ENCODE measurements at regions not wholly inside any gene's neighbourhood (a gene's known extent, or its start where the extent isn't known, plus 50 kb on each side); places are given as distances from the start of the nearest gene placed in this dataset.
"Not testable (repeated sequence)": the region's sequence is repeated elsewhere in the genome, so short reads cannot be mapped to it uniquely, and the experiment has no call there.

DNA sequence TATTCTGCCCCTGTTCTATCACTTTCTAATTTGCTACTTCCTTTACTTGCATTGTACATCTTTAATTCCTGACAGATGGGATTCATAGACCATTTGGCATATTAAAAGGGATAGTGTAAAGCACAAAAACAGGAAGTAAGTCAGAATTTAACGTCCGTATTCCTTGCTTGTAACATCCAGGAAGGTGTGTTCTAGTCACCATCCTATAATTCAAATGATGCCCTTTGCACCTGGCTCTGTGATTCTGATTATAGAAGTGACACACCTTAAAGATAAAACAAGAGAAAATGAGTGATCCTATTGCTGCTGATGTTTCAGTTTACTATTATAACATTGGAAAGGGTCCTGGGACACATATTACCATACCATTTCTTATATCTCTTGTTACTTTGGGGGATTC is 238.7 kb upstream of the NR3C2 start:
- no peak overlapping the region for H3K27ac Mint-ChIP-seq
- no peak overlapping the region for H3K4me3 Mint-ChIP-seq
- no peaks in the 10 kb centered on the region for H3K27me3 Mint-ChIP-seq
- H3K4me1 Mint-ChIP-seq, result no peaks in the 10 kb centered on the region
- ATAC-seq, result no peak
- H3K9me3 Mint-ChIP-seq, result no peaks in the 10 kb centered on the region
- no peaks in the 10 kb centered on the region for H3K36me3 Mint-ChIP-seq

DNA sequence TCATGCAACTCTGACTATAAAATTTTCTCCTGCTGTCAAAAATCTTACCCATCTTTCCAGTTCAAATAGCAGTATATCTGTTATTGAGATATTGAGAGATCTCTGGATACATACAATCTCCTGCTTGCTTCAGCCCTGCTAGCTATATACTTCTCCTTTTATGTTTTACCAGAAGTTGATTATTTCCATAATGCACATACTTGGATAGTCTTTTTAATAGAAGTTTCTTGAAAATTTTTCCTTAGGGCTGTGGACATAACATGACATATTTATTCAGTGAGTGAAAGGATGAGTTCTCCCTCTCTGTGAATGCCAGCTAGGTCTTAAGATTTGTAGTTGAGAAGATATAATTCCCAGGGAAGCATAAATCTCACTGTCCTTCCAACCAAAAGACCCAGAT is 234.1 kb upstream of the NR3C2 start:
- no peaks in the 10 kb centered on the region for H3K9me3 Mint-ChIP-seq
- no peak overlapping the region for H3K27ac Mint-ChIP-seq
- H3K36me3 Mint-ChIP-seq, result no peaks in the 10 kb centered on the region
- H3K4me1 Mint-ChIP-seq, result no peaks in the 10 kb centered on the region
- no peak for ATAC-seq
- no peaks in the 10 kb centered on the region for H3K27me3 Mint-ChIP-seq
- no peak overlapping the region for H3K4me3 Mint-ChIP-seq

DNA sequence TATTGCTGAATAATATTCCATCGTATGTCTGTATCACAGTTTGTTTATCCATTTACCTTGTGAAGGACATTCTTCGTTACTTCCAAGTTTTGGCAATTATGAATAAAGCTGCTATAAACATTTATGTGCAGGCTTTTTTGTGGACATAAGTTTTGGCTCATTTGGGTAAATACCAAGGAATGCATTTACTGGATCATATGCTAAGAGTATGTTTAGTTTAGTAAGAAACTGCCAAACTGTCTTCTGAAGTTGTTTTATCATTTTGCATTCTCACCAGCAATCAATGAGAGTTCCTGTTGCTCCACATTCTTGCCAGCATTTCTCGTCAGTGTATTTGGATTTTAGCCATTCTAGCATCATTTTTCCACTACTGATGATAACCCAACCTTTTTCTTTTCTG is 232.7 kb upstream of the NR3C2 start:
- no peak for ATAC-seq
- H3K27me3 Mint-ChIP-seq, result no peaks in the 10 kb centered on the region
- no peaks in the 10 kb centered on the region for H3K36me3 Mint-ChIP-seq
- H3K9me3 Mint-ChIP-seq, result no peaks in the 10 kb centered on the region
- no peak overlapping the region for H3K4me3 Mint-ChIP-seq
- H3K4me1 Mint-ChIP-seq, result no peaks in the 10 kb centered on the region
- H3K27ac Mint-ChIP-seq, result no peak overlapping the region

DNA sequence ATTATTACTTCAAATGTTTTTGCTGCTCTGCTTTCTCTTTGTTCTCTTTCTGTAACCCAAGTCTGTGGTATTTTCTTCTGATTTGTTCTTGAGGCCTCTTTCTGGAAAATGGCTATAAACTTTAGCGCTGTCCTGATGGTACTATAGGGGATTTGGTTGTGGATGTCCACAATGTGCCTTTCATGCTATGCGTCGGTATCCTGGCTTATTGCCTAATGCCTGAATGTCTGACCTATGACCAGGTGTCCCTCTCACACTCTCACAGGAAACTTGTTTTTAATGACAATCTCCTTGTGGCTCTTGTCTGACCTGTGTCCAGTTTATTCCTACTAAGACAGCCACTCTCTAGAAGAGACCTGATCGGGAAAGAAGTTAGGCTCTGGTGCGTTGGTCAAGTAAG is 222.4 kb upstream of the NR3C2 start:
- Mint-ChIP-seq H3K27ac (no peak overlapping the region), H3K27me3 (no peaks in the 10 kb centered on the region), H3K4me1 (no peaks in the 10 kb centered on the region), H3K36me3 (no peaks in the 10 kb centered on the region), H3K9me3 (peaks cover 5% of the 10 kb centered on the region), H3K4me3 (no peak overlapping the region)
- ATAC-seq, result no peak

DNA sequence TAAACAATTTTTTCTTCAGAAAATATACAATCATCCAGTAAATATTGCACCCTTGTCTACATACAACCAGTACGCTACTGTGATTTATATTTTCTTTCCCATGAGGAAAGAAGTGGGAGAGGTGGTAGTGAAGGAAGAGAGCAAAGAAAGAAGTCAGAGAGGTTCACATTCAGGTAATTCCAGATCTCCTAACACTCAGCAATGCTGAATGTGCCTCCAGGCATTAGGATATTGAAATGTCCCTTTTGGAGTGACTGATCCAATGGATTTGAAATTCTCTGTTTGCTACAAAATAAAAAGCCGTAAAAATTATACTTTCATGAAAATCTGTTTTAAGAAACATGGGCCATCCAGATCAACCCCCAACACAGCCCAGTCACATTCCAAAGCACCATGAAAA is 211.9 kb upstream of the NR3C2 start:
- H3K9me3 Mint-ChIP-seq, result no peaks in the 10 kb centered on the region
- H3K27ac Mint-ChIP-seq, result no peak overlapping the region
- no peaks in the 10 kb centered on the region for H3K4me1 Mint-ChIP-seq
- no peaks in the 10 kb centered on the region for H3K27me3 Mint-ChIP-seq
- no peak overlapping the region for H3K4me3 Mint-ChIP-seq
- no peaks in the 10 kb centered on the region for H3K36me3 Mint-ChIP-seq
- ATAC-seq, result no peak

DNA sequence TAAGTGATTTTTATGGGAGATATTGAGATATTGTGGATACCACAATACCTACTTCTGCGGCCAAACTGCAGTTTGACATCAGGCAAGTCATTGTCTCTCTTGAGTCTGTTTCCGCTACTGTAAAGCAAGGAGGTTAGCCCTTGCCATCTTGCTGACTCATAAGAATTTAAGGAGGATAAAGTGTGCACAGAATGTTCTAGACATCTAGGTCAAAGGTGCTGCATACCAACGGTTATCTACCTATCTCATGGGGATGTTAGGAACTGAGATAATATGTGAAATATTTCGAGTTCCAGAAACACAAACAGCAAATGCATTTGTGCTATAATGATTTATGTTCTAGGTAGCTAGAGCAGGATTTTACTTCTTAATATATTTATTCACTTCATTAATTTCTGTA is 211.5 kb upstream of the NR3C2 start:
- Mint-ChIP-seq H3K36me3 (no peaks in the 10 kb centered on the region), H3K27ac (no peak overlapping the region), H3K27me3 (no peaks in the 10 kb centered on the region), H3K9me3 (no peaks in the 10 kb centered on the region), H3K4me1 (no peaks in the 10 kb centered on the region), H3K4me3 (no peak overlapping the region)
- no peak for ATAC-seq

DNA sequence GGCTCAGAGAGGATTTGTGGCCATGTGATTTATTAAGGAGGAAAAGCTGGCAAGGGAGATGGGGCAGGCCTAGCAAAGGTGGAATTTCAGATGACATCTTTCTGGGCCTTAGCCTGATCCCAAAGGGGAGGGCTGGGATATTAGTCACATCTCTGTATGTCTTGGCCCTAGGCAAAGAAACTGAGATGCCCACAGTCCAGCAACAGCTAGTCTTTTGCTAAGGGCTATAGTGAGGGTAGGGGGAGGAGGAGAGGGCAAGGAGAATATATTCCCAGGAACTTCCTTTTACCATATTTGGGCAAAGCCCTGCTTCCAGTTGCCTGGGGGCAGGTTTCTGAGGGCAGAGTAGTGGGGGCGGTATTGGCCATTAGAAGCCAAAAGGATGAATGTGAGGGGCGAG is 209.8 kb upstream of the NR3C2 start:
- Mint-ChIP-seq H3K9me3 (no peaks in the 10 kb centered on the region), H3K27me3 (no peaks in the 10 kb centered on the region), H3K4me1 (no peaks in the 10 kb centered on the region), H3K27ac (no peak overlapping the region), H3K36me3 (no peaks in the 10 kb centered on the region), H3K4me3 (no peak overlapping the region)
- ATAC-seq, result peak; percentile 32

DNA sequence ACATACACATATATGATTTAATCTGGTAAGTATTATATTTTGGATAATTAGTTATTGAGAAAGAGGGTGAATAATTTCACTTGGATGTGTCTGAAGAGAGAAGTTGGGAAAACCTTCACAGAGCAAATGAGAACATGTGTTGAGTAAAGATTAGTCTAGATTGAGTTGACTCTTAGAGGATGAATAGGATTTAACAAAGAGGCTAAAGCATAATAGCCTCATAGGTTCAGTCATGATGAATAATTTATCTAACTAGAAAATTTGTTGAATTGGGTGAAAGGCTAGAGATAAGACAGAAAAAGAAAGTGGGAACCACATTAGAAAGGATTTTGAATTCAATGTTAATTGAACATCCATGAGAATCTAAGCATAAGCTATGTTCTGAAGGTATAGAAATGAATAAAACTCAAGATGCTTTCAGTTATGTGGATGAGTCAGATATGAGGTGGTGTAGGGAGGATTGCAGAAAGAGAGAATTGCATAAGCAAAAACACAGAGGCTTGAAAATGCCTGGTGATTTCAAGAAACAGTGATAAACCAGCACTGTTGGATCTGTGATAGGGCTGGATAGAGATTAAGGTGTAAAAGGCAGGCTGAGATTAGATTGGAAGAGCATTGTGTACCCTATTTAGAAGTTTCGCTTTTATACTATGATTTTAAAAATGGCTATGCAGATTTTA is 207.6 kb upstream of the NR3C2 start:
- Mint-ChIP-seq H3K27me3 (no peaks in the 10 kb centered on the region), H3K9me3 (no peaks in the 10 kb centered on the region), H3K4me1 (no peaks in the 10 kb centered on the region), H3K36me3 (no peaks in the 10 kb centered on the region), H3K27ac (no peak overlapping the region), H3K4me3 (no peak overlapping the region)
- ATAC-seq, result no peak

DNA sequence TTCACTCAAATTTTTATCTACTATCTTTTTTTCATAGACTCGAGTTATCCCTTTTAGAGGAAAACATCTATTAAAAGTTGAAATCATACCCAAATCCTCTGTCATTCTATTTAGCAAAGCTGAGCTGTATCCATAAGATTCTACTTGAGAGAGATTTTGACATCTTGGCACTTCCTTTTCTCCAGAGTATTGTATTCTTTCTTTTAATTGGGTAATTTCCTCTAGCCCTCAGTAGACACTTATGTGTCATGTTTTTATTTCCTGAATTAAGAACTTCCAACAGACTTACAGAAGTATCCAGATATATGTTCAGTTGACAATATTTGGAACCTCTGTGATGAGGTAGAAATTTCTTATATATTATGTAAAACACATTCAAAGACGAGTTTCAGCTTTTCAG is 201.6 kb upstream of the NR3C2 start:
- Mint-ChIP-seq H3K27ac (no peak overlapping the region), H3K27me3 (no peaks in the 10 kb centered on the region), H3K9me3 (peaks cover 5% of the 10 kb centered on the region), H3K4me3 (no peak overlapping the region), H3K36me3 (no peaks in the 10 kb centered on the region), H3K4me1 (no peaks in the 10 kb centered on the region)
- no peak for ATAC-seq

DNA sequence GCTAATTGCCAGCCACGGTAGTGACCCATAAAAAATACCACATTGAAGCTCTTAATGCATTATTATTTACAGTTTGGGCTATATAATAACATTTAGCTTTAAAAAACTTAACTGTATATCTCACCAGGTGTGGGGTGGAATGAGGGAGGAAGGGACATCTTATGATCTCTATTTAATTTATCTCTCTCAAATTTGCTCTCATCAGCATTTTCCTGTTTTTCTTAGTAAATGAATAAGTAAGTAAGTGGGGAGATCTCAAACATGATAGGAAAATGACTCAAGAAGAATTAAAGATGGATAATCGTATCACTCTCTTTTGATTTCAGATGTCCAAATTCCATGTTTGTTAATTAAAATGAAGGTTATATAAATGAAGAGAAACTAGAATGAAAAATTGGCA is 200.7 kb upstream of the NR3C2 start:
- Mint-ChIP-seq H3K27me3 (no peaks in the 10 kb centered on the region), H3K9me3 (peaks cover 8% of the 10 kb centered on the region), H3K4me1 (no peaks in the 10 kb centered on the region), H3K4me3 (no peak overlapping the region), H3K27ac (no peak overlapping the region), H3K36me3 (no peaks in the 10 kb centered on the region)
- no peak for ATAC-seq

DNA sequence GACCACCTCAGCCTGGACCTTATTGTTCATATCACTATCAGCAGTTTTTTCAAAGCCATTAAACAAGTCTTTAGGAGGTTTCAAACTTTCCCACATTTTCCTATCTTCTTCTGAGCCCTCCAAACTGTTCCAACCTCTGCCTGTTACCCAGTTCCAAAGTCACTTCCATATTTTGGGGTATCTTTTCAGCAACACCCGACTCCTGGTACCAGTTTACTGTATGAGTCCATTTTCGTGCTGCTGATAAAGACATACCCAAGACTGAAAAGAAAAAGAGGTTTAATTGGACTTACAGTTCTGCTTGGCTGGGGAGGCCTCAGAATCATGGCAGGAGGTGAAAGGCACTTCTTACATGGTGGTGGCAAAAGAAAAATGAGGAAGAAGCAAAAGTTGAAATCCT is 195.9 kb upstream of the NR3C2 start:
- not testable (repeated sequence) for H3K4me1 Mint-ChIP-seq, ATAC-seq, H3K4me3 Mint-ChIP-seq, H3K27ac Mint-ChIP-seq, H3K27me3 Mint-ChIP-seq, H3K36me3 Mint-ChIP-seq
- peaks cover 23% of the 10 kb centered on the region for H3K9me3 Mint-ChIP-seq

DNA sequence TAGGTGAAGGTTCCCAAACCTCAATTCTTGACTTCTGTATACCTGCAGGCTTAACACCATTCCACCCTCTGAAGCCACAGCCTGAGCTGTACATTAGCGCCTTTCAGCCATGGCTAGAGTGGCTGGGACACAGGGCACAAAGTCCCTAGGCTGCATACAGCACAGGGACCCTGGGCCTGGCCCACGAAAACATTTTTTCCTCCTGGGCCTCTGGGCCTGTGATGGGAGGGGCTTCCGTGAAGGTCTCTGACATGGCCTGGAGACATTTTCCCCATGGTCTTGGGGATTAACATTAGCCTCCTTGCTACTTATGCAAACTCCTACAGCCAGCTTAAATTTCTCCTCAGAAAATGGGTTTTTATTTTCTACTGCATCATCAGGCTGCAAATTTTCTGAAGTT is 195.2 kb upstream of the NR3C2 start:
- not testable (repeated sequence) for H3K27ac Mint-ChIP-seq, H3K4me1 Mint-ChIP-seq, H3K27me3 Mint-ChIP-seq, ATAC-seq, H3K4me3 Mint-ChIP-seq, H3K36me3 Mint-ChIP-seq
- H3K9me3 Mint-ChIP-seq, result peaks cover 23% of the 10 kb centered on the region

DNA sequence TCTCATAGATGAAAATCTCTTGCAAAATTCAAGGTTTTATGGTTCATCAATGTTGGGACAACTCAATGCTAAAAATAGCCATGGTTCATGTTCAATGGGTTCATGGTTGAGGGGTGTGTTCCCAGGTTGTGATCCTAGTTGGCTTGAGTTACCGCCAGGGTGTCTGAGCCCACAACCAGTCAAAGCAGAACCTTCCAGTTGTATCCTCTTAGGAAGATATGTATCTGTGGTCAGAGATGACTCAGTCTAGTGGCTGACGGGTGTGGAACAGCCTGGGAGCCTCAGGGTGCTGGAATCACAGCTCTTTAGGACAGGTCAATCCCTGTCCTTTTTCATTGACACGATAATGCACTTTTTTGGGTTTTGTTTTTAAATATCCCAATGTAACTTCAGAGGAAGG is 192.3 kb upstream of the NR3C2 start:
- ATAC-seq, result no peak
- H3K9me3 Mint-ChIP-seq, result peaks cover 23% of the 10 kb centered on the region

DNA sequence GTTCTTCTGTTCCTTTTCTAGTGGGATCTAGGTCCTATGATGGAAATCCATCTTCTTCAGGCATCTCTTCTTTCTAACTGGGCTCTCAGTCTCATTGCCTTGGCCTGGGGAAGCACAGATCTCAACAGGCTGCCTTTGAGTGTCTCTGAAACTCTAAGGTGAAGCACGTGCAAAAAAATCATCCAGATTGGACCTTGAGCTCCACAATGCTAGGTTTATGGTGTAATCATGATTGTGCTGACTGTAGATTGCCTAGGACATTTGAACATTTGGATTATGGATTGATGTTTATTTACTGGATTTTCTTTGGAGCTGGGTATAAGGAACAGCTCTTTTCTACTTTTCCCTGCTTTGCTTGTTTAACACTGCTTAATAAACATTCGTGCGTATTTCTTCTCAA is 191.5 kb upstream of the NR3C2 start:
- Mint-ChIP-seq H3K9me3 (peaks cover 19% of the 10 kb centered on the region), H3K4me3 (no peak overlapping the region), H3K27ac (no peak overlapping the region), H3K36me3 (no peaks in the 10 kb centered on the region), H3K4me1 (no peaks in the 10 kb centered on the region), H3K27me3 (no peaks in the 10 kb centered on the region)
- no peak for ATAC-seq

More for the DNA sequence above, 192.3 kb upstream of the NR3C2 start:
- H3K27me3 Mint-ChIP-seq, result no peaks in the 10 kb centered on the region
- H3K4me3 Mint-ChIP-seq, result no peak overlapping the region
- no peaks in the 10 kb centered on the region for H3K4me1 Mint-ChIP-seq
- no peak overlapping the region for H3K27ac Mint-ChIP-seq
- no peaks in the 10 kb centered on the region for H3K36me3 Mint-ChIP-seq

DNA sequence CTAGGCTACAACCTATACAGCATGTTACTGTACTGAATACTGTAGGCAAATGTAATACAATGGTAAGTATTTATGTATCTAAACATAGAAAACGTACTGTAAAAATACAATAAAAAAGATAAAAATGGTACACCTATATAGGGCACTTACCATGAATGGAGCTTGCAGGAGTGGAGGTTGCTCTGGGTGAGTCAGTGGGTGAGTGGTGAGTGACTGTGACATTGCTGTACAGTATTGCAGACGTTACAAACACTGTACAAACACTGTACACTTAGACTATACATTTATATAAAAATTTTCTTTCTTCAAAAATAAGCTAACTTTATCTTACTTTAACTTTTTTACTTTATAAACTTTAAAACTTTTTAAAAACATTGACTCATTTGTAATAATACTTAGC is 190.3 kb upstream of the NR3C2 start:
- H3K27ac Mint-ChIP-seq, result no peak overlapping the region
- peaks cover 15% of the 10 kb centered on the region for H3K9me3 Mint-ChIP-seq
- no peaks in the 10 kb centered on the region for H3K36me3 Mint-ChIP-seq
- H3K4me3 Mint-ChIP-seq, result no peak overlapping the region
- H3K27me3 Mint-ChIP-seq, result no peaks in the 10 kb centered on the region
- no peaks in the 10 kb centered on the region for H3K4me1 Mint-ChIP-seq
- no peak for ATAC-seq

DNA sequence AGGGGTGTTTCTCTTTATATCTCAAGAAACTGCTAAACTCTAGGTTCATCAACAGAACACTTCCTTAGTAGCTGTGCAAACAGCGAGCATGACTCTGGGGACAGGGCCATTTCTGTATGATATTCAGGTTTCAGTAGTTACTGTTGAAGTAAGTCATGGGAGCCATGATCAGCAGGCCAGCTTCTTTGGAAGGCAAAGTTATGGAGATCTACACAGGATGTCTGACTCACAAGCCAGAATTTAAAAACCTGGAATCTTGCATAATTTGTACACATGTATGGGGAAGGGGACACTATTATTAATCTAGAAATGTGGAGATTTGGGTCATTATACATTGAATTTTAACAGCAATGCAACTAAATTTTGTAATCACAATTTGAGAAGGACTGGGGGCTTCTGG is 187.8 kb upstream of the NR3C2 start:
- Mint-ChIP-seq H3K9me3 (peaks cover 7% of the 10 kb centered on the region), H3K27me3 (no peaks in the 10 kb centered on the region), H3K27ac (no peak overlapping the region), H3K36me3 (no peaks in the 10 kb centered on the region), H3K4me1 (no peaks in the 10 kb centered on the region), H3K4me3 (no peak overlapping the region)
- ATAC-seq, result no peak

DNA sequence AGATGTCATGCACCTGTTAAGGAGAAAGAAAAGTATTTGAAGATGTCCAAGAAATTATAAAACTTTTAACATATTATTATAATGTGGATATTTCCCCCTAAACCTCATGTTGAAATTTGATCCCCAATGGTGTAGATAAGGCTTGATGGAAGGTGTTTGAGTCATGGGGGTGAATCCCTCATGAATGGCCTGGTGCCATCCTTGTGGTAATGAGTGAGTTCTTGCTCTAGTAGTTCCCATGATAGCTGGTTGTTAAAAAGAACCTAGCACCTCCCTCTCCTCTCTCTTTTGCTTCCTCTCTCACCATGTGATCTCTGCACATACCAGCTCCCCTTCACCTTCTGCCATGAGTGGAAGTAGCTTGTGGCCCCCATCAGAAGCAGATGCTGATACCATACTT is 176.6 kb upstream of the NR3C2 start:
- H3K27ac Mint-ChIP-seq, result no peak overlapping the region

More for the DNA sequence above, 176.6 kb upstream of the NR3C2 start:
- H3K9me3 Mint-ChIP-seq, result peaks cover 24% of the 10 kb centered on the region
- peaks cover 5% of the 10 kb centered on the region for H3K36me3 Mint-ChIP-seq
- no peak for ATAC-seq
- no peak overlapping the region for H3K4me3 Mint-ChIP-seq
- H3K4me1 Mint-ChIP-seq, result no peaks in the 10 kb centered on the region
- no peaks in the 10 kb centered on the region for H3K27me3 Mint-ChIP-seq

Data from stimulated activated memory B cell treated with anti-CD40 and anti-IgM and Interleukin-4, amounts not matched to agents 10 μg/mL and 1 μg/mL and 100 μg/mL, for 72 hours (primary cell).